HepG2 (cell line): ENCODE measurements at regions not wholly inside any gene's neighbourhood (a gene's known extent, or its start where the extent isn't known, plus 50 kb on each side); places are given as distances from the start of the nearest gene placed in this dataset.

Experiments used
- EP300 ChIP-seq, 3 experiments: sonication (generic) in 1 of 3; formaldehyde crosslinking in 1 of 3; IDR thresholded peaks; 2 replicates each; pipeline versions ENCODE4 v1.5.1 to v1.6.1; 2011 to 2020; ENCODE audit warnings: low read depth in 2 of 3, low read length in 2 of 3, borderline replicate concordance in 1 of 3, improper control_type of control experiment in 1 of 3, mild to moderate bottlenecking in 1 of 3, missing genetic modification reagents in 1 of 3, moderate library complexity in 1 of 3
- ETV6 ChIP-seq: sonication (generic); formaldehyde crosslinking; conservative IDR thresholded peaks from 2 replicates; pipeline ENCODE4 v1.4.0; 2020; ENCODE audit warnings: missing genetic modification reagents
- GABPA ChIP-seq, 2 experiments: IDR thresholded peaks; 2 replicates each; pipeline ENCODE4 v1.6.1; 2011 to 2016; ENCODE audit warnings: low read depth in 2 of 2, low read length in 1 of 2, missing biosample characterization in 1 of 2, missing genetic modification characterization in 1 of 2
- GABPB1 ChIP-seq: IDR thresholded peaks from 2 replicates; pipeline ENCODE4 v1.6.1; 2016; ENCODE audit warnings: mild to moderate bottlenecking, missing genetic modification reagents, moderate library complexity, missing compliant biosample characterization
- HDAC2 ChIP-seq: sonication (generic); formaldehyde crosslinking; IDR thresholded peaks from 2 replicates; pipeline ENCODE4 v1.4.0; 2020; ENCODE audit warnings: missing genetic modification reagents
- MTA3 ChIP-seq: sonication (generic); formaldehyde crosslinking; IDR thresholded peaks from 2 replicates; pipeline ENCODE4 v1.4.0; 2020; ENCODE audit warnings: missing genetic modification reagents
- POLR2A ChIP-seq, 2 experiments: IDR thresholded peaks; 2 replicates each; pipeline ENCODE4 v1.6.1; 2011; ENCODE audit warnings: low read depth in 2 of 2, low read length in 2 of 2, mild to moderate bottlenecking in 1 of 2, moderate library complexity in 1 of 2; ENCODE audit not compliant: insufficient read depth in 1 of 2
- ZNF782 ChIP-seq: sonication (generic); formaldehyde crosslinking; IDR thresholded peaks from 2 replicates; pipeline ENCODE4 v1.4.0; 2020; ENCODE audit warnings: missing genetic modification reagents, mild to moderate bottlenecking, borderline replicate concordance
- TF ChIP-seq, protein P1 (sequence below): sonication (generic); formaldehyde crosslinking; IDR thresholded peaks from 2 replicates; pipeline ENCODE4 v1.5.0; 2020; ENCODE audit warnings: mild to moderate bottlenecking, missing genetic modification reagents, moderate library complexity
- TF ChIP-seq, protein P2 (sequence below): sonication (generic); formaldehyde crosslinking; IDR thresholded peaks from 2 replicates; pipeline ENCODE4 v1.8.1; 2023; ENCODE audit warnings: missing genetic modification reagents, mild to moderate bottlenecking, borderline replicate concordance

DNA sequence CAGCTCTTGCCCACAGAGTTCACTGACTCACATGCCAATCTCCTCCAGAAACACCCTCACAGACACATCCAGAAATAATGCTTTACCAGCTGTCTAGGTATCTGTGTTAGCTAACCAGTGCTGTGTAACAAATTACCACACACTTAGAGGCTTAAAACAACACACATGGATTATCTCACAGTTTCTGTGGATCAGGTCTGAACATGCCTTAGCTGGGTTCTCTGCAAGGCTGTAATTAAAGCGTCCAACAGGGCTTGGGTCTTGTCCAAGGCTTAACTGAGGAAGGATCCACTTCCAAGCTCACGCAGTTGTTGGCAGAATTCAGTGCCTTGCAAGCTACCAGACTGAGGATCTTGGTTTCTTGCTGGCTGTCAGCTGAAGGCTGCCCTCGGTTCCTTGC is 92.5 kb upstream of the RGS4 start:
- TF ChIP-seq, protein P1, sequence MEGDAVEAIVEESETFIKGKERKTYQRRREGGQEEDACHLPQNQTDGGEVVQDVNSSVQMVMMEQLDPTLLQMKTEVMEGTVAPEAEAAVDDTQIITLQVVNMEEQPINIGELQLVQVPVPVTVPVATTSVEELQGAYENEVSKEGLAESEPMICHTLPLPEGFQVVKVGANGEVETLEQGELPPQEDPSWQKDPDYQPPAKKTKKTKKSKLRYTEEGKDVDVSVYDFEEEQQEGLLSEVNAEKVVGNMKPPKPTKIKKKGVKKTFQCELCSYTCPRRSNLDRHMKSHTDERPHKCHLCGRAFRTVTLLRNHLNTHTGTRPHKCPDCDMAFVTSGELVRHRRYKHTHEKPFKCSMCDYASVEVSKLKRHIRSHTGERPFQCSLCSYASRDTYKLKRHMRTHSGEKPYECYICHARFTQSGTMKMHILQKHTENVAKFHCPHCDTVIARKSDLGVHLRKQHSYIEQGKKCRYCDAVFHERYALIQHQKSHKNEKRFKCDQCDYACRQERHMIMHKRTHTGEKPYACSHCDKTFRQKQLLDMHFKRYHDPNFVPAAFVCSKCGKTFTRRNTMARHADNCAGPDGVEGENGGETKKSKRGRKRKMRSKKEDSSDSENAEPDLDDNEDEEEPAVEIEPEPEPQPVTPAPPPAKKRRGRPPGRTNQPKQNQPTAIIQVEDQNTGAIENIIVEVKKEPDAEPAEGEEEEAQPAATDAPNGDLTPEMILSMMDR (CRISPR knock-in tag): no peak
- TF ChIP-seq GABPA (IDR thresholded peaks at IDR 0.05; ENCODE audit: low read depth, low read length) (no peak), GABPA (CRISPR knock-in tag; IDR thresholded peaks at IDR 0.05; ENCODE audit: low read depth) (no peak), HDAC2 (CRISPR knock-in tag) (no peak), ETV6 (CRISPR knock-in tag) (no peak), GABPB1 (no peak), EP300 (IDR thresholded peaks at IDR 0.05; ENCODE audit: low read depth in 2 of 2, low read length in 2 of 2) (no peak), EP300 (CRISPR knock-in tag; IDR thresholded peaks at IDR 0.05; ENCODE audit: borderline replicate concordance) (no peak), MTA3 (CRISPR knock-in tag) (no peak), ZNF782 (CRISPR knock-in tag) (no peak), POLR2A (IDR thresholded peaks at IDR 0.05; ENCODE audit: insufficient read depth in 1 of 2, low read depth in 2 of 2, low read length in 2 of 2) (no peak)
- TF ChIP-seq, protein P2, sequence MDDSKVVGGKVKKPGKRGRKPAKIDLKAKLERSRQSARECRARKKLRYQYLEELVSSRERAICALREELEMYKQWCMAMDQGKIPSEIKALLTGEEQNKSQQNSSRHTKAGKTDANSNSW (CRISPR knock-in tag): no peak
